ENCODE measurements at regions not wholly inside any gene's neighbourhood (a gene's known extent, or its start where the extent isn't known, plus 50 kb on each side); places are given as distances from the start of the nearest gene placed in this dataset.

GRCh38 chr12:41924111-41924510 lies 220.6 kb downstream of the GXYLT1 start:
- H3K79me2 ChIP-seq (ENCODE audit: insufficient read depth, low read length) = no peaks in the 10 kb centered on the region
- no peak overlapping the region for H3K4me2 ChIP-seq (ENCODE audit: low read depth, low read length, poor library complexity, severe bottlenecking)
- H2AFZ ChIP-seq (ENCODE audit: low read length) = no peak overlapping the region
- H3F3A ChIP-seq (ENCODE audit: low read depth) = no peaks in the 10 kb centered on the region
- H3K27me3 ChIP-seq (ENCODE audit: insufficient read depth, low read length, poor library complexity, severe bottlenecking) = no peaks in the 10 kb centered on the region
- H3K9me2 ChIP-seq (replicated peaks; ENCODE audit: low read depth, low read length) = no peaks in the 10 kb centered on the region
- H3K4me3 ChIP-seq (ENCODE audit: low read length, poor library complexity, severe bottlenecking) = no peak overlapping the region
- TF ChIP-seq CTCF (conservative IDR thresholded peaks at IDR 0.05; ENCODE audit: low read length) = no peak
- TF ChIP-seq EZH2phosphoT487 (IDR thresholded peaks at IDR 0.05; ENCODE audit: borderline replicate concordance) = no peak
- no peaks in the 10 kb centered on the region for H3K9me3 ChIP-seq (ENCODE audit: insufficient read depth, low read depth, low read length)
- H3K4me1 ChIP-seq (ENCODE audit: insufficient read depth, low read length, poor library complexity, severe bottlenecking) = no peaks in the 10 kb centered on the region
- H3K9ac ChIP-seq (ENCODE audit: low read depth, low read length, poor library complexity, severe bottlenecking) = no peak overlapping the region
- no peaks in the 10 kb centered on the region for H4K20me1 ChIP-seq (ENCODE audit: insufficient read depth, low read length, poor library complexity, severe bottlenecking)
- no peaks in the 10 kb centered on the region for H3K36me3 ChIP-seq (ENCODE audit: insufficient read depth, low read length)

GRCh38 chr12:41923351-41923750 lies 221.3 kb downstream of the GXYLT1 start:
- Histone ChIP-seq H3K27me3 (ENCODE audit: insufficient read depth, low read length, poor library complexity, severe bottlenecking) (no peaks in the 10 kb centered on the region), H3K4me3 (ENCODE audit: low read length, poor library complexity, severe bottlenecking) (no peak overlapping the region), H3K79me2 (ENCODE audit: insufficient read depth, low read length) (no peaks in the 10 kb centered on the region), H3K9me3 (ENCODE audit: insufficient read depth, low read depth, low read length) (no peaks in the 10 kb centered on the region), H3K4me1 (ENCODE audit: insufficient read depth, low read length, poor library complexity, severe bottlenecking) (no peaks in the 10 kb centered on the region), H3K4me2 (ENCODE audit: low read depth, low read length, poor library complexity, severe bottlenecking) (no peak overlapping the region), H3K9ac (ENCODE audit: low read depth, low read length, poor library complexity, severe bottlenecking) (no peak overlapping the region), H2AFZ (ENCODE audit: low read length) (no peak overlapping the region), H4K20me1 (ENCODE audit: insufficient read depth, low read length, poor library complexity, severe bottlenecking) (no peaks in the 10 kb centered on the region), H3F3A (ENCODE audit: low read depth) (no peaks in the 10 kb centered on the region), H3K36me3 (ENCODE audit: insufficient read depth, low read length) (no peaks in the 10 kb centered on the region), H3K9me2 (replicated peaks; ENCODE audit: low read depth, low read length) (no peaks in the 10 kb centered on the region)
- TF ChIP-seq EZH2phosphoT487 (IDR thresholded peaks at IDR 0.05; ENCODE audit: borderline replicate concordance) (no peak), CTCF (conservative IDR thresholded peaks at IDR 0.05; ENCODE audit: low read length) (no peak)

- Histone ChIP-seq H2AFZ (ENCODE audit: low read length) (no peak overlapping the region), H3K4me2 (ENCODE audit: low read depth, low read length, poor library complexity, severe bottlenecking) (no peak overlapping the region), H3K9ac (ENCODE audit: low read depth, low read length, poor library complexity, severe bottlenecking) (no peak overlapping the region), H4K20me1 (ENCODE audit: insufficient read depth, low read length, poor library complexity, severe bottlenecking) (no peaks in the 10 kb centered on the region), H3K36me3 (ENCODE audit: insufficient read depth, low read length) (no peaks in the 10 kb centered on the region), H3F3A (ENCODE audit: low read depth) (no peaks in the 10 kb centered on the region), H3K27me3 (ENCODE audit: insufficient read depth, low read length, poor library complexity, severe bottlenecking) (no peaks in the 10 kb centered on the region), H3K4me1 (ENCODE audit: insufficient read depth, low read length, poor library complexity, severe bottlenecking) (no peaks in the 10 kb centered on the region), H3K79me2 (ENCODE audit: insufficient read depth, low read length) (no peaks in the 10 kb centered on the region), H3K4me3 (ENCODE audit: low read length, poor library complexity, severe bottlenecking) (no peak overlapping the region), H3K9me2 (replicated peaks; ENCODE audit: low read depth, low read length) (no peaks in the 10 kb centered on the region), H3K9me3 (ENCODE audit: insufficient read depth, low read depth, low read length) (no peaks in the 10 kb centered on the region)
- TF ChIP-seq EZH2phosphoT487 (IDR thresholded peaks at IDR 0.05; ENCODE audit: borderline replicate concordance) (no peak), CTCF (conservative IDR thresholded peaks at IDR 0.05; ENCODE audit: low read length) (no peak)
Observed at GRCh38 chr12:41920355-41920754, 224.3 kb downstream of the GXYLT1 start.

All from Loucy (cell line).